PC-3 (cell line): ENCODE measurements at regions not wholly inside any gene's neighbourhood (a gene's known extent, or its start where the extent isn't known, plus 50 kb on each side); places are given as distances from the start of the nearest gene placed in this dataset.

Source experiments
- ATAC-seq: fragments of 200-7000 bp; cut with Tn5 transposase; 2 replicates; pipeline ENCODE4 v1.9.1; 2020; ENCODE audit warnings: mild to moderate bottlenecking, moderate library complexity
- BruUV-seq: library from RNA; stranded (reverse); fragments of 400-500 nt; replicated peaks from 2 replicates; lab custom pipeline; 2021; lab: Mats Ljungman, UMichigan
- CTCF ChIA-PET: fragments of 300-600 bp; sonication (Branson Sonifier 250); formaldehyde crosslinking; loops from one replicate; lab custom pipeline; 2022; ENCODE audit warnings: antibody characterized with exemption; lab: Charles Lee
- POLR2A ChIA-PET: fragments of 300-600 bp; sonication (Branson Sonifier 250); formaldehyde crosslinking; loops from one replicate; lab custom pipeline; 2022; ENCODE audit warnings: antibody characterized with exemption; ENCODE audit not compliant: unreplicated experiment; lab: Charles Lee
- DNase-seq: peaks from one replicate; pipeline ENCODE4 v3.0.0-alpha.2; 2015
- H2AFZ ChIP-seq: fragments of 300-600 bp; sonication (generic); 2 replicates; pipeline ENCODE4 v1.6.0; 2016; ENCODE audit warnings: antibody characterized with exemption, low read length
- H3F3A ChIP-seq: fragments of 300-600 bp; sonication (generic); one replicate; pipeline ENCODE4 v1.6.0; 2017; ENCODE audit warnings: antibody characterized with exemption, low read length, control low read depth, mild to moderate bottlenecking; ENCODE audit not compliant: unreplicated experiment
- H3K27ac ChIP-seq: fragments of 300-600 bp; sonication (generic); 2 replicates; pipeline ENCODE4 v1.5.1; 2016; ENCODE audit warnings: mild to moderate bottlenecking, low read length
- H3K27me3 ChIP-seq: fragments of 300-600 bp; sonication (generic); 2 replicates; pipeline ENCODE4 v1.6.1; 2016; ENCODE audit warnings: low read length, mixed read lengths
- H3K36me3 ChIP-seq: fragments of 300-600 bp; sonication (generic); 2 replicates; pipeline ENCODE4 v1.6.1; 2016; ENCODE audit warnings: low read depth, mixed run types, low read length, mixed read lengths
- H3K4me1 ChIP-seq: fragments of 300-600 bp; sonication (generic); 2 replicates; pipeline ENCODE4 v1.5.1; 2016; ENCODE audit warnings: low read length; ENCODE audit not compliant: insufficient read depth
- H3K4me2 ChIP-seq: fragments of 300-600 bp; sonication (generic); 2 replicates; pipeline ENCODE4 v1.6.0; 2016; ENCODE audit warnings: low read length
- H3K4me3 ChIP-seq: fragments of 300-600 bp; sonication (generic); 2 replicates; pipeline ENCODE4 v1.5.1; 2016; ENCODE audit warnings: mild to moderate bottlenecking, low read length, mixed read lengths
- H3K79me2 ChIP-seq: fragments of 300-600 bp; sonication (generic); 2 replicates; pipeline ENCODE4 v1.6.1; 2017; ENCODE audit warnings: low read length, mixed read lengths
- H3K9ac ChIP-seq: fragments of 300-600 bp; sonication (generic); 2 replicates; pipeline ENCODE4 v1.6.0; 2016; ENCODE audit warnings: mild to moderate bottlenecking, low read length
- H3K9me2 ChIP-seq: fragments of 300-600 bp; sonication (generic); replicated peaks from 2 replicates; pipeline ENCODE4 v1.6.1; 2016; ENCODE audit warnings: mixed run types, low read length, mixed read lengths
- H3K9me3 ChIP-seq: fragments of 300-600 bp; sonication (generic); 2 replicates; pipeline ENCODE4 v1.6.1; 2016; ENCODE audit warnings: low read length, mixed read lengths
- H4K20me1 ChIP-seq: fragments of 300-600 bp; sonication (generic); 2 replicates; pipeline ENCODE4 v1.6.1; 2016; ENCODE audit warnings: low read length, mixed read lengths
- EZH2 ChIP-seq: fragments of 300-600 bp; sonication (generic); IDR thresholded peaks from one replicate; pipeline ENCODE4 v1.6.1; 2017; ENCODE audit warnings: antibody characterized with exemption, mild to moderate bottlenecking, low read length; ENCODE audit not compliant: unreplicated experiment
- EZH2phosphoT487 ChIP-seq: fragments of 300-600 bp; sonication (generic); IDR thresholded peaks from 2 replicates; pipeline ENCODE4 v1.6.1; 2018; ENCODE audit warnings: mild to moderate bottlenecking, antibody characterized with exemption, low read length, borderline replicate concordance
- intact Hi-C: fragments of 100-400 bp; cut with micrococcal nuclease; formaldehyde crosslinking; loops from 2 replicates; pipeline ENCODE4 v1.9.0; 2023
- TF ChIP-seq, protein P1 (sequence below): fragments of 300-600 bp; sonication (generic); conservative IDR thresholded peaks from 2 replicates; pipeline ENCODE4 v1.5.1; 2017; ENCODE audit warnings: antibody characterized with exemption, low read depth, mild to moderate bottlenecking, low read length

DNA sequence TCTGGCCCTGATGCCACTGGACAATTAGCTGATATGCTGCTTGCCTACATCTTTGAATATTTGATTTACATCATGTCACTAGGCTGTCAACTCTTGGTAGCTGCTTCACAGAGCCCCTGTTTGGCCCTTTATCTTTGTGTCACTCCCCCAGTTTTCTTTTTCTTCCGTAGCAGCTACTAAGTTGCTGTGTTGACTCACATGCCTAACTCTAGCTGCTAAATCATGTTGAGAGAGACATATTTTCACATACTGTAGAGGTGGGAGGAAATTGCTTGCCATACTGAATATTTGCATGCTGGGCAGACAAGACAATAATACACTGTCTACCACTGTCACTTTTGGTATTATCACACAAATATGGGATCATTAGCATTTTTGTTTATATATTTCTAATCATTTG lies 147.1 kb upstream of the NOVA1 start:
- BruUV-seq, result no TSS peak
- H3K27ac ChIP-seq, result no peak overlapping the region
- H3K4me1 ChIP-seq, result no peaks in the 10 kb centered on the region; the same call in 1 of the 2 replicates
- H4K20me1 ChIP-seq, result no peaks in the 10 kb centered on the region
- H3K4me2 ChIP-seq, result no peak overlapping the region
- no peak overlapping the region for H2AFZ ChIP-seq
- no peaks in the 10 kb centered on the region for H3K9me3 ChIP-seq
- H3K9me2 ChIP-seq, result no peaks in the 10 kb centered on the region
- no peaks in the 10 kb centered on the region for H3K27me3 ChIP-seq
- H3K36me3 ChIP-seq, result no peaks in the 10 kb centered on the region
- no peak for ATAC-seq
- no peak overlapping the region for H3K9ac ChIP-seq
- H3K79me2 ChIP-seq, result no peaks in the 10 kb centered on the region
- DNase-seq, result no peak
- ChIA-PET CTCF (no interaction called here), POLR2A (no interaction called here)
- TF ChIP-seq EZH2phosphoT487 (no peak), EZH2 (no peak)
- TF ChIP-seq, protein P1, sequence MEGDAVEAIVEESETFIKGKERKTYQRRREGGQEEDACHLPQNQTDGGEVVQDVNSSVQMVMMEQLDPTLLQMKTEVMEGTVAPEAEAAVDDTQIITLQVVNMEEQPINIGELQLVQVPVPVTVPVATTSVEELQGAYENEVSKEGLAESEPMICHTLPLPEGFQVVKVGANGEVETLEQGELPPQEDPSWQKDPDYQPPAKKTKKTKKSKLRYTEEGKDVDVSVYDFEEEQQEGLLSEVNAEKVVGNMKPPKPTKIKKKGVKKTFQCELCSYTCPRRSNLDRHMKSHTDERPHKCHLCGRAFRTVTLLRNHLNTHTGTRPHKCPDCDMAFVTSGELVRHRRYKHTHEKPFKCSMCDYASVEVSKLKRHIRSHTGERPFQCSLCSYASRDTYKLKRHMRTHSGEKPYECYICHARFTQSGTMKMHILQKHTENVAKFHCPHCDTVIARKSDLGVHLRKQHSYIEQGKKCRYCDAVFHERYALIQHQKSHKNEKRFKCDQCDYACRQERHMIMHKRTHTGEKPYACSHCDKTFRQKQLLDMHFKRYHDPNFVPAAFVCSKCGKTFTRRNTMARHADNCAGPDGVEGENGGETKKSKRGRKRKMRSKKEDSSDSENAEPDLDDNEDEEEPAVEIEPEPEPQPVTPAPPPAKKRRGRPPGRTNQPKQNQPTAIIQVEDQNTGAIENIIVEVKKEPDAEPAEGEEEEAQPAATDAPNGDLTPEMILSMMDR, result no peak
- intact Hi-C loops, result no loop called here
- H3F3A ChIP-seq, result no peaks in the 10 kb centered on the region
- no peak overlapping the region for H3K4me3 ChIP-seq

DNA sequence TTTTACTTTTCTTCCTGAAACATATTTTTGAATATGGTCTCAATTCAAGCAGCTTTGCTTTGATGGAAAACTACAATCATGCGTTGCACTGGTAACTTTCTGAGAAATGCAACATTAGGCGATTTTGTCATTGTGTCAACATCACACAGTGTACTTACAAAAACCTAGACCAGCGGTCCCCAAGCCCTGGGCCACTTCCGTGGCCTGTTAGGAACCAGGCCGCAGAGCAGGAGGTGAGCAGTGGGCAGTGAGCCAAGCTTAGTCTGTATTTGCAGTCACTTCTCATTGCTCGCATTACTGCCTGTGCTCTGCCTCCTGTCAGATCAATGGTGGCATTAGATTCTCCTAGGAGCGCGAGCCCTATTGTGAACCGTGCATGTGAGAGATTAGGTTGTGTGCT lies 163.7 kb upstream of the NOVA1 start:
- no peaks in the 10 kb centered on the region for H3K9me2 ChIP-seq
- H3K27me3 ChIP-seq, result no peaks in the 10 kb centered on the region
- ATAC-seq (no peak), DNase-seq (no peak)
- no TSS peak for BruUV-seq
- CTCF ChIA-PET, result no interaction called here
- intact Hi-C loops, result no loop called here
- H3K4me2 ChIP-seq, result no peak overlapping the region
- peaks cover 17% of the 10 kb centered on the region for H3K4me1 ChIP-seq
- H4K20me1 ChIP-seq, result no peaks in the 10 kb centered on the region
- H3F3A ChIP-seq, result no peaks in the 10 kb centered on the region
- H3K9me3 ChIP-seq, result no peaks in the 10 kb centered on the region
- no peaks in the 10 kb centered on the region for H3K79me2 ChIP-seq
- no peak overlapping the region for H3K4me3 ChIP-seq
- no peak overlapping the region for H3K9ac ChIP-seq
- H3K36me3 ChIP-seq, result no peaks in the 10 kb centered on the region
- no peak overlapping the region for H3K27ac ChIP-seq
- TF ChIP-seq, protein P1, result no peak
- no peak overlapping the region for H2AFZ ChIP-seq
- POLR2A ChIA-PET, result no interaction called here

DNA sequence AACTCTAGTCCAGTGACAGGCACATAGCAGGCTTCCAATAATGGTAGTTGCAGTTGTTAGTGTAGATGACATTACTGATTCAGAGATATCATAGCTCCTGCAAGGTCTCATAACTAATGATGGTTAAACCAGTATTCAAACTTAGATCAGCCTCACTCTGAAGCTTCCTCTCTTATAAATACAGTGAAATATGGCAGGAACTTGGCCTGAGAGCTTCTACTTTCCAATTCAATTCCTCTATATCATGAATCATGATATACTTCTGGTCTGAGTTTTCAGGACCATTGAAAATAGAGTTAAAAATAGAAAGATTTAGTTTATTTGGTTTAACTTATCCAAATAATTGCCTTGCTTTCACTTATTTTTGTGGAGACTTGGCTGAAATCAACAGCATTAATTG lies 167.5 kb upstream of the NOVA1 start:
- H3K4me3 ChIP-seq, result no peak overlapping the region
- peak overlapping the region; percentile 22 for H3K4me2 ChIP-seq
- no peak for TF ChIP-seq EZH2
- no peak for TF ChIP-seq EZH2phosphoT487
- TF ChIP-seq, protein P1, result no peak
- ChIA-PET CTCF (interaction anchor here (0.6 kb wide), 1 partner anchor 220 kb away, joined by 4 read pairs; no protein-coding TSS in a partner anchor), POLR2A (no interaction called here)
- peaks cover 17% of the 10 kb centered on the region for H3K4me1 ChIP-seq
- H3K79me2 ChIP-seq, result no peaks in the 10 kb centered on the region
- H3F3A ChIP-seq, result no peaks in the 10 kb centered on the region
- peak; percentile 15 for DNase-seq
- intact Hi-C loops, result no loop called here
- no peaks in the 10 kb centered on the region for H4K20me1 ChIP-seq
- no peaks in the 10 kb centered on the region for H3K9me3 ChIP-seq
- no peaks in the 10 kb centered on the region for H3K27me3 ChIP-seq
- BruUV-seq, result no TSS peak
- no peaks in the 10 kb centered on the region for H3K36me3 ChIP-seq
- ATAC-seq, result peak; percentile 45
- peak overlapping the region; percentile 4; the same call in 1 of the 2 replicates for H3K9ac ChIP-seq
- H2AFZ ChIP-seq, result no peak overlapping the region
- H3K9me2 ChIP-seq, result no peaks in the 10 kb centered on the region
- peak overlapping the region; percentile 62 for H3K27ac ChIP-seq
